GM19193 (cell line): ENCODE measurements at regions not wholly inside any gene's neighbourhood (a gene's known extent, or its start where the extent isn't known, plus 50 kb on each side); places are given as distances from the start of the nearest gene placed in this dataset.

Source experiments
- POLR2A ChIP-seq: IDR thresholded peaks from 4 replicates; pipeline ENCODE4 v1.6.1; 2011; ENCODE audit not compliant: insufficient read depth, insufficient read length; ENCODE audit errors: extremely low read depth

- TF ChIP-seq POLR2A = no peak
These were observed 124.5 kb upstream of the SYT13 start for GRCh38 chr11:45410391-45411227.

- TF ChIP-seq POLR2A = no peak
These were observed 123.4 kb upstream of the SYT13 start for GRCh38 chr11:45409587-45409986.

GRCh38 chr11:45407226-45407625 lies 121.1 kb upstream of the SYT13 start:
- TF ChIP-seq POLR2A = no peak

GRCh38 chr11:45405916-45406670 lies 120.0 kb upstream of the SYT13 start:
- no peak for TF ChIP-seq POLR2A

- no peak for TF ChIP-seq POLR2A
These were observed 116.0 kb upstream of the SYT13 start for GRCh38 chr11:45402049-45402630.

- TF ChIP-seq POLR2A = no peak
These were observed 114.5 kb upstream of the SYT13 start for GRCh38 chr11:45400591-45400990.

GRCh38 chr11:45399166-45399565 lies 113.0 kb upstream of the SYT13 start:
- no peak for TF ChIP-seq POLR2A

GRCh38 chr11:45398325-45398724 lies 112.2 kb upstream of the SYT13 start:
- no peak for TF ChIP-seq POLR2A

GRCh38 chr11:45396394-45396793 lies 110.3 kb upstream of the SYT13 start:
- no peak for TF ChIP-seq POLR2A

GRCh38 chr11:45395947-45396346 lies 109.8 kb upstream of the SYT13 start:
- no peak for TF ChIP-seq POLR2A

- no peak for TF ChIP-seq POLR2A
These were observed 109.3 kb upstream of the SYT13 start for GRCh38 chr11:45395421-45395820.

- no peak for TF ChIP-seq POLR2A
These were observed 108.3 kb upstream of the SYT13 start for GRCh38 chr11:45394294-45395085.

GRCh38 chr11:45393826-45394225 lies 107.7 kb upstream of the SYT13 start:
- TF ChIP-seq POLR2A = no peak

GRCh38 chr11:45393334-45393733 lies 107.2 kb upstream of the SYT13 start:
- no peak for TF ChIP-seq POLR2A

- TF ChIP-seq POLR2A = no peak
These were observed 106.5 kb upstream of the SYT13 start for GRCh38 chr11:45392591-45393091.

GRCh38 chr11:45392154-45392553 lies 106.0 kb upstream of the SYT13 start:
- TF ChIP-seq POLR2A = no peak
